IMR-90 (cell line): ENCODE measurements at regions not wholly inside any gene's neighbourhood (a gene's known extent, or its start where the extent isn't known, plus 50 kb on each side); places are given as distances from the start of the nearest gene placed in this dataset.

Source experiments
- ATAC-seq: fragments of 200-7000 bp; cut with Tn5 transposase; 2 replicates; pipeline ENCODE4 v1.9.1; 2020; ENCODE audit warnings: low read depth, mild to moderate bottlenecking, moderate library complexity
- BruUV-seq: library from RNA; stranded (reverse); fragments of 400-500 nt; replicated peaks from 2 replicates; lab custom pipeline; 2021; lab: Mats Ljungman, UMichigan
- CTCF ChIA-PET: fragments of 300-600 bp; formaldehyde crosslinking; extraction: SDS; loops from one replicate; lab custom pipeline; 2021; ENCODE audit warnings: antibody characterized with exemption; lab: Yijun Ruan, JAX
- POLR2A ChIA-PET: fragments of 300-600 bp; sonication (Branson Sonifier 250); formaldehyde crosslinking; loops from one replicate; lab custom pipeline; 2022; ENCODE audit warnings: antibody characterized with exemption; ENCODE audit not compliant: unreplicated experiment; lab: Charles Lee
- DNase-seq: peaks from one replicate; pipeline ENCODE4 v3.0.0; 2013
- H2AFZ ChIP-seq: replicated peaks from 2 replicates; pipeline ENCODE3; 2013; ENCODE audit warnings: low read length, mild to moderate bottlenecking; ENCODE audit not compliant: poor library complexity
- H2AK5ac ChIP-seq: 2 replicates; pipeline ENCODE4 v1.6.1; 2013; ENCODE audit warnings: low read depth, low read length, inconsistent platforms
- H2AK9ac ChIP-seq: replicated peaks from 2 replicates; pipeline ENCODE3; 2013; ENCODE audit warnings: mild to moderate bottlenecking, low read depth, low read length, moderate library complexity; ENCODE audit not compliant: poor library complexity
- H2BK120ac ChIP-seq: 2 replicates; pipeline ENCODE4 v1.6.1; 2013; ENCODE audit warnings: low read depth, low read length, inconsistent platforms
- H2BK15ac ChIP-seq: 3 replicates; pipeline ENCODE4 v1.6.1; 2013; ENCODE audit warnings: low read depth, low read length, inconsistent platforms
- H2BK20ac ChIP-seq: 2 replicates; pipeline ENCODE4 v1.6.1; 2013; ENCODE audit warnings: low read depth, mild to moderate bottlenecking, inconsistent platforms, low read length, moderate library complexity
- H2BK5ac ChIP-seq: 2 replicates; pipeline ENCODE4 v1.6.1; 2013; ENCODE audit warnings: mild to moderate bottlenecking, low read depth, low read length, inconsistent platforms; ENCODE audit not compliant: poor library complexity, severe bottlenecking
- H3K14ac ChIP-seq: replicated peaks from 2 replicates; pipeline ENCODE4 v1.6.1; 2013; ENCODE audit warnings: low read depth, low read length, inconsistent platforms
- H3K18ac ChIP-seq: 2 replicates; pipeline ENCODE4 v1.6.1; 2013; ENCODE audit warnings: low read depth, low read length, control low read depth
- H3K23ac ChIP-seq: 2 replicates; pipeline ENCODE4 v1.6.1; 2013; ENCODE audit warnings: low read depth, low read length, inconsistent platforms
- H3K27ac ChIP-seq: 2 replicates; pipeline ENCODE4 v1.5.1; 2013; ENCODE audit warnings: mild to moderate bottlenecking, control low read depth, low read length; ENCODE audit not compliant: insufficient read depth
- H3K27me3 ChIP-seq: 2 replicates; pipeline ENCODE4 v1.6.1; 2013; ENCODE audit warnings: low read length; ENCODE audit not compliant: control insufficient read depth, insufficient read depth
- H3K36me3 ChIP-seq: 2 replicates; pipeline ENCODE4 v1.6.1; 2013; ENCODE audit warnings: low read length, mixed read lengths; ENCODE audit not compliant: control insufficient read depth, insufficient read depth
- H3K4ac ChIP-seq: 2 replicates; pipeline ENCODE4 v1.6.1; 2013; ENCODE audit warnings: low read depth, low read length, inconsistent platforms
- H3K4me1 ChIP-seq: 2 replicates; pipeline ENCODE4 v1.6.1; 2013; ENCODE audit warnings: low read length, mixed read lengths; ENCODE audit not compliant: control insufficient read depth, insufficient read depth
- H3K4me2 ChIP-seq: 2 replicates; pipeline ENCODE4 v1.6.1; 2013; ENCODE audit warnings: low read depth, mild to moderate bottlenecking, control low read depth, low read length, moderate library complexity
- H3K4me3 ChIP-seq: 2 replicates; pipeline ENCODE4 v1.5.1; 2013; ENCODE audit warnings: low read depth, mild to moderate bottlenecking, control low read depth, low read length, moderate library complexity; ENCODE audit not compliant: insufficient read depth
- H3K56ac ChIP-seq: 2 replicates; pipeline ENCODE4 v1.6.1; 2013; ENCODE audit warnings: low read length, inconsistent platforms; ENCODE audit not compliant: insufficient read depth; ENCODE audit errors: extremely low read depth
- H3K79me1 ChIP-seq, 2 experiments: 2 replicates each; pipeline ENCODE4 v1.6.1; 2013; ENCODE audit warnings: low read length in 2 of 2, inconsistent platforms in 1 of 2, low read depth in 1 of 2
- H3K9ac ChIP-seq: 2 replicates; pipeline ENCODE4 v1.6.1; 2013; ENCODE audit warnings: low read depth, low read length, control low read depth
- H3K9me1 ChIP-seq: 2 replicates; pipeline ENCODE4 v1.6.1; 2013; ENCODE audit warnings: low read length, inconsistent platforms; ENCODE audit not compliant: insufficient read depth
- H3K9me3 ChIP-seq: 2 replicates; pipeline ENCODE4 v1.6.1; 2013; ENCODE audit warnings: low read length; ENCODE audit not compliant: control insufficient read depth, insufficient read depth
- H4K20me1 ChIP-seq: 2 replicates; pipeline ENCODE4 v1.6.1; 2013; ENCODE audit warnings: low read length, inconsistent platforms; ENCODE audit not compliant: insufficient read depth
- H4K5ac ChIP-seq: 2 replicates; pipeline ENCODE4 v1.6.1; 2013; ENCODE audit warnings: mild to moderate bottlenecking, low read depth, low read length, control low read depth
- H4K8ac ChIP-seq, 2 experiments: 2 replicates each; pipeline ENCODE4 v1.6.1; 2013; ENCODE audit warnings: low read depth in 2 of 2, low read length in 2 of 2, control low read depth in 1 of 2, inconsistent platforms in 1 of 2
- H4K91ac ChIP-seq: 2 replicates; pipeline ENCODE4 v1.6.1; 2013; ENCODE audit warnings: low read depth, low read length, inconsistent platforms; ENCODE audit not compliant: insufficient read depth
- CEBPB ChIP-seq: IDR thresholded peaks from 2 replicates; pipeline ENCODE4 v1.6.1; 2012; ENCODE audit warnings: low read depth, low read length, improper control_type of control experiment
- SMC3 ChIP-seq: fragments of 150-350 bp; IDR thresholded peaks from 2 replicates; pipeline ENCODE4 v1.6.1; 2016; ENCODE audit warnings: low read depth, mild to moderate bottlenecking, antibody characterized with exemption, low read length, moderate library complexity
- WGBS, 2 experiments: methylation state at CpG; one replicate each; pipeline versions ENCODE4 v1.1.5 to v1.1.7; 2013; ENCODE audit warnings: missing lambda C conversion rate in 2 of 2; ENCODE audit not compliant: insufficient read length in 1 of 2; ENCODE audit errors: extremely low coverage in 2 of 2; 5-methylcytosine and 5-hydroxymethylcytosine counted together
- dilution Hi-C: fragments of 300-500 bp; cut with HindIII; formaldehyde crosslinking; loops from one replicate; pipeline ENCODE4 v1.14.3; 2018; ENCODE audit warnings: low sequenced_read_pairs; ENCODE audit not compliant: unreplicated experiment
- in situ Hi-C: fragments of 300-500 bp; cut with MboI; formaldehyde crosslinking; loops from 3 replicates; pipeline ENCODE4 v1.14.3; 2019; ENCODE audit warnings: low sequenced_read_pairs, inconsistent platforms, mixed read lengths
- intact Hi-C: fragments of 100-400 bp; cut with micrococcal nuclease; formaldehyde crosslinking; loops from 2 replicates; pipeline ENCODE4 v1.10.0; 2022

- intact Hi-C loops, result loop anchor here (5.0 kb wide), 1 partner anchor 214 kb away; the partner anchor contains the start of gene BAMBI
- Histone ChIP-seq H4K20me1 (no peaks in the 10 kb centered on the region), H3K36me3 (no peaks in the 10 kb centered on the region), H2AK9ac (no peak overlapping the region), H2BK5ac (no peak overlapping the region), H4K5ac (no peak overlapping the region), H2BK120ac (no peak overlapping the region), H3K9ac (no peak overlapping the region), H3K4me1 (peaks cover 6% of the 10 kb centered on the region), H3K79me1 (no peaks in the 10 kb centered on the region), H2BK15ac (no peak overlapping the region), H3K4ac (no peak overlapping the region), H3K9me3 (no peaks in the 10 kb centered on the region), H3K27me3 (no peaks in the 10 kb centered on the region), H3K56ac (no peak overlapping the region), H2AK5ac (peak overlapping the region; percentile 78), H3K18ac (no peak overlapping the region), H3K23ac (no peak overlapping the region), H3K9me1 (no peaks in the 10 kb centered on the region), H4K8ac (no peak overlapping the region), H2AFZ (no peak overlapping the region), H3K27ac (no peak overlapping the region), H3K4me3 (no peak overlapping the region), H3K4me2 (no peak overlapping the region), H2BK20ac (no peak overlapping the region), H4K91ac (no peak overlapping the region), H3K14ac (no peak overlapping the region)
- POLR2A ChIA-PET, result no interaction called here
- TF ChIP-seq CEBPB, result peak; percentile 27; the same call in 1 of the 2 replicates
- TF ChIP-seq SMC3, result no peak
- CTCF ChIA-PET, result no interaction called here
- dilution Hi-C loops, result no loop called here
- 100% methylated on average over 1 of the region's 6 CpGs; no CpG with 5 or more reads in 1 of the 2 experiments for WGBS, 2 experiments
- ATAC-seq (peak; percentile 27; the same call in 1 of the 2 replicates), DNase-seq (no peak)
- in situ Hi-C loops, result no loop called here
- no TSS peak for BruUV-seq
These were observed 213.9 kb downstream of the BAMBI start for GRCh38 chr10:28891058-28891713.
